A549 (cell line): ENCODE measurements at regions not wholly inside any gene's neighbourhood (a gene's known extent, or its start where the extent isn't known, plus 50 kb on each side); places are given as distances from the start of the nearest gene placed in this dataset.

Source experiments
- CTCF ChIP-seq: fragments of >200 bp; sonication (Bioruptor Twin); formaldehyde crosslinking; IDR thresholded peaks from 3 replicates; pipeline ENCODE4 v1.5.1; 2016
- NFE2L2 ChIP-seq: fragments of 150-350 bp; conservative IDR thresholded peaks from 2 replicates; pipeline ENCODE4 v1.6.1; 2014; ENCODE audit warnings: low read length
- POLR2A ChIP-seq: IDR thresholded peaks from 2 replicates; pipeline ENCODE4 v1.6.1; 2012; ENCODE audit warnings: mild to moderate bottlenecking, low read length

DNA sequence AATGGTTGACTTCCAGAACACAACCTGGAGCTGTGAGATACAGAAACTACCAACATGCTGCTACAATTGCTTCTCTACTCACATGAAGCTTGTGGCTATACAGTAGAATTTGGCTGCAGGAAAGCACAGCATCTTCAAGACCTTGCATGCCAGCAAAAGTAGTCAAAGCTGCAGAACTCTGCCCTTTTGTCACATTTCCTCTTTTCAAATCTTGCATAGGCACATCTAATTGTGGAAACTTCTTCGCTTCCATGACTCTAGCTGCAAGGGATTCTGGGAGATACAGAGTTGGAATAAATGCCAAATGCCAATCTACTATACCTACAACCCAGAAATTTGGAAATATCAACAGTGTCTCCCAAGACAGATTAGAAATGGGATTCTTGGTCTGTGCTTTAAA lies 462.2 kb downstream of the FOXO1 start:
- TF ChIP-seq POLR2A (no peak), NFE2L2 (no peak), CTCF (no peak)
